ENCODE measurements at regions not wholly inside any gene's neighbourhood (a gene's known extent, or its start where the extent isn't known, plus 50 kb on each side); places are given as distances from the start of the nearest gene placed in this dataset.

- H3K36me3 ChIP-seq (ENCODE audit: insufficient read depth, low read length), result no peaks in the 10 kb centered on the region
- H4K20me1 ChIP-seq (ENCODE audit: insufficient read depth, low read length), result no peaks in the 10 kb centered on the region
- H3K4me3 ChIP-seq (ENCODE audit: low read depth, low read length, poor library complexity, severe bottlenecking), result no peak overlapping the region
- no peak overlapping the region for H3K9ac ChIP-seq (ENCODE audit: low read length)
- no peak overlapping the region for H3K27ac ChIP-seq (ENCODE audit: low read depth, low read length, poor library complexity, severe bottlenecking)
- H3K9me3 ChIP-seq (ENCODE audit: low read length), result no peaks in the 10 kb centered on the region
- H3K9me2 ChIP-seq (ENCODE audit: low read depth, low read length), result no peaks in the 10 kb centered on the region
- no peaks in the 10 kb centered on the region for H3K4me1 ChIP-seq (ENCODE audit: insufficient read depth, low read length, severe bottlenecking)
- TF ChIP-seq CTCF (IDR thresholded peaks at IDR 0.05; ENCODE audit: low read length), result no peak
- no peak for TF ChIP-seq EZH2 (IDR thresholded peaks at IDR 0.05; ENCODE audit: borderline replicate concordance, low read length)
- no peaks in the 10 kb centered on the region for H3K27me3 ChIP-seq (ENCODE audit: insufficient read depth, low read length)
- no peak overlapping the region for H2AFZ ChIP-seq (ENCODE audit: low read length)
- no peaks in the 10 kb centered on the region for H3K79me2 ChIP-seq (ENCODE audit: insufficient read depth, low read length)
- no peak overlapping the region for H3K4me2 ChIP-seq (ENCODE audit: low read length)
- no peaks in the 10 kb centered on the region for H3F3A ChIP-seq (ENCODE audit: insufficient read depth, low read length)
Observed at GRCh38 chr20:58140787-58141425, 87.5 kb downstream of the ANKRD60 start.

GRCh38 chr20:58139849-58140786, 88.3 kb downstream of the ANKRD60 start:
- no peaks in the 10 kb centered on the region for H3F3A ChIP-seq (ENCODE audit: insufficient read depth, low read length)
- TF ChIP-seq EZH2 (IDR thresholded peaks at IDR 0.05; ENCODE audit: borderline replicate concordance, low read length), result no peak
- no peak overlapping the region for H3K4me2 ChIP-seq (ENCODE audit: low read length)
- H3K4me1 ChIP-seq (ENCODE audit: insufficient read depth, low read length, severe bottlenecking), result no peaks in the 10 kb centered on the region
- H3K4me3 ChIP-seq (ENCODE audit: low read depth, low read length, poor library complexity, severe bottlenecking), result no peak overlapping the region
- no peak overlapping the region for H3K9ac ChIP-seq (ENCODE audit: low read length)
- no peaks in the 10 kb centered on the region for H3K79me2 ChIP-seq (ENCODE audit: insufficient read depth, low read length)
- no peaks in the 10 kb centered on the region for H3K36me3 ChIP-seq (ENCODE audit: insufficient read depth, low read length)
- H3K27me3 ChIP-seq (ENCODE audit: insufficient read depth, low read length), result no peaks in the 10 kb centered on the region
- H2AFZ ChIP-seq (ENCODE audit: low read length), result no peak overlapping the region
- no peak overlapping the region for H3K27ac ChIP-seq (ENCODE audit: low read depth, low read length, poor library complexity, severe bottlenecking)
- no peaks in the 10 kb centered on the region for H3K9me2 ChIP-seq (ENCODE audit: low read depth, low read length)
- no peaks in the 10 kb centered on the region for H4K20me1 ChIP-seq (ENCODE audit: insufficient read depth, low read length)
- H3K9me3 ChIP-seq (ENCODE audit: low read length), result no peaks in the 10 kb centered on the region

- H3K9me3 ChIP-seq (ENCODE audit: low read length), result no peaks in the 10 kb centered on the region
- H3K4me3 ChIP-seq (ENCODE audit: low read depth, low read length, poor library complexity, severe bottlenecking), result no peak overlapping the region
- H4K20me1 ChIP-seq (ENCODE audit: insufficient read depth, low read length), result no peaks in the 10 kb centered on the region
- no peaks in the 10 kb centered on the region for H3K27me3 ChIP-seq (ENCODE audit: insufficient read depth, low read length)
- no peaks in the 10 kb centered on the region for H3K4me1 ChIP-seq (ENCODE audit: insufficient read depth, low read length, severe bottlenecking)
- H3K9ac ChIP-seq (ENCODE audit: low read length), result no peak overlapping the region
- H3F3A ChIP-seq (ENCODE audit: insufficient read depth, low read length), result no peaks in the 10 kb centered on the region
- no peak overlapping the region for H3K27ac ChIP-seq (ENCODE audit: low read depth, low read length, poor library complexity, severe bottlenecking)
- no peaks in the 10 kb centered on the region for H3K9me2 ChIP-seq (ENCODE audit: low read depth, low read length)
- no peaks in the 10 kb centered on the region for H3K79me2 ChIP-seq (ENCODE audit: insufficient read depth, low read length)
- H2AFZ ChIP-seq (ENCODE audit: low read length), result no peak overlapping the region
- TF ChIP-seq CTCF (IDR thresholded peaks at IDR 0.05; ENCODE audit: low read length) (no peak), EZH2 (IDR thresholded peaks at IDR 0.05; ENCODE audit: borderline replicate concordance, low read length) (no peak)
- H3K4me2 ChIP-seq (ENCODE audit: low read length), result no peak overlapping the region
- H3K36me3 ChIP-seq (ENCODE audit: insufficient read depth, low read length), result no peaks in the 10 kb centered on the region
Observed at GRCh38 chr20:58138395-58138794, 90.1 kb downstream of the ANKRD60 start.

Measured in OCI-LY1 (cell line).